ENCODE measurements at regions not wholly inside any gene's neighbourhood (a gene's known extent, or its start where the extent isn't known, plus 50 kb on each side); places are given as distances from the start of the nearest gene placed in this dataset.

GRCh38 chr15:36356978-36357601, 222.3 kb upstream of the CDIN1 start:
- H3K27me3 ChIP-seq (ENCODE audit: control insufficient read depth in 2 of 2, insufficient read depth in 2 of 2, low read length in 2 of 2), result no peaks in the 10 kb centered on the region
- H3K4me1 ChIP-seq (ENCODE audit: control insufficient read depth in 2 of 2, insufficient read depth in 2 of 2, low read length in 2 of 2), result no peaks in the 10 kb centered on the region
- H3K9me3 ChIP-seq (ENCODE audit: control insufficient read depth in 2 of 2, low read length in 2 of 2), result no peaks in the 10 kb centered on the region
- no peaks in the 10 kb centered on the region for H3K36me3 ChIP-seq (ENCODE audit: control insufficient read depth in 2 of 2, insufficient read depth in 2 of 2, low read length in 2 of 2)
- H3K4me3 ChIP-seq (ENCODE audit: low read length in 2 of 2), result no peak overlapping the region
- H3K27ac ChIP-seq (ENCODE audit: low read depth in 2 of 2, low read length in 2 of 2), result no peak overlapping the region
- H3K9ac ChIP-seq (ENCODE audit: low read depth in 1 of 2, low read length in 2 of 2), result no peak overlapping the region

- Histone ChIP-seq H3K9ac (ENCODE audit: low read depth in 1 of 2, low read length in 2 of 2) (no peak overlapping the region), H3K27me3 (ENCODE audit: control insufficient read depth in 2 of 2, insufficient read depth in 2 of 2, low read length in 2 of 2) (no peaks in the 10 kb centered on the region), H3K27ac (ENCODE audit: low read depth in 2 of 2, low read length in 2 of 2) (no peak overlapping the region), H3K4me3 (ENCODE audit: low read length in 2 of 2) (no peak overlapping the region), H3K36me3 (ENCODE audit: control insufficient read depth in 2 of 2, insufficient read depth in 2 of 2, low read length in 2 of 2) (no peaks in the 10 kb centered on the region), H3K4me1 (ENCODE audit: control insufficient read depth in 2 of 2, insufficient read depth in 2 of 2, low read length in 2 of 2) (no peaks in the 10 kb centered on the region), H3K9me3 (ENCODE audit: control insufficient read depth in 2 of 2, low read length in 2 of 2) (no peaks in the 10 kb centered on the region)
Measured at GRCh38 chr15:36358094-36358493, 221.3 kb upstream of the CDIN1 start.

GRCh38 chr15:36358523-36358922, 220.9 kb upstream of the CDIN1 start:
- H3K4me1 ChIP-seq (ENCODE audit: control insufficient read depth in 2 of 2, insufficient read depth in 2 of 2, low read length in 2 of 2), result no peaks in the 10 kb centered on the region
- no peak overlapping the region for H3K27ac ChIP-seq (ENCODE audit: low read depth in 2 of 2, low read length in 2 of 2)
- H3K36me3 ChIP-seq (ENCODE audit: control insufficient read depth in 2 of 2, insufficient read depth in 2 of 2, low read length in 2 of 2), result no peaks in the 10 kb centered on the region
- no peak overlapping the region for H3K9ac ChIP-seq (ENCODE audit: low read depth in 1 of 2, low read length in 2 of 2)
- no peaks in the 10 kb centered on the region for H3K27me3 ChIP-seq (ENCODE audit: control insufficient read depth in 2 of 2, insufficient read depth in 2 of 2, low read length in 2 of 2)
- no peak overlapping the region for H3K4me3 ChIP-seq (ENCODE audit: low read length in 2 of 2)
- H3K9me3 ChIP-seq (ENCODE audit: control insufficient read depth in 2 of 2, low read length in 2 of 2), result no peaks in the 10 kb centered on the region

- H3K27me3 ChIP-seq (ENCODE audit: control insufficient read depth in 2 of 2, insufficient read depth in 2 of 2, low read length in 2 of 2), result no peaks in the 10 kb centered on the region
- H3K4me3 ChIP-seq (ENCODE audit: low read length in 2 of 2), result no peak overlapping the region
- no peaks in the 10 kb centered on the region for H3K9me3 ChIP-seq (ENCODE audit: control insufficient read depth in 2 of 2, low read length in 2 of 2)
- H3K36me3 ChIP-seq (ENCODE audit: control insufficient read depth in 2 of 2, insufficient read depth in 2 of 2, low read length in 2 of 2), result no peaks in the 10 kb centered on the region
- H3K27ac ChIP-seq (ENCODE audit: low read depth in 2 of 2, low read length in 2 of 2), result no peak overlapping the region
- no peak overlapping the region for H3K9ac ChIP-seq (ENCODE audit: low read depth in 1 of 2, low read length in 2 of 2)
- no peaks in the 10 kb centered on the region for H3K4me1 ChIP-seq (ENCODE audit: control insufficient read depth in 2 of 2, insufficient read depth in 2 of 2, low read length in 2 of 2)
Measured at GRCh38 chr15:36359286-36359685, 220.1 kb upstream of the CDIN1 start.

- Histone ChIP-seq H3K27ac (ENCODE audit: low read depth in 2 of 2, low read length in 2 of 2) (no peak overlapping the region), H3K9me3 (ENCODE audit: control insufficient read depth in 2 of 2, low read length in 2 of 2) (no peaks in the 10 kb centered on the region), H3K4me1 (ENCODE audit: control insufficient read depth in 2 of 2, insufficient read depth in 2 of 2, low read length in 2 of 2) (no peaks in the 10 kb centered on the region), H3K4me3 (ENCODE audit: low read length in 2 of 2) (no peak overlapping the region), H3K27me3 (ENCODE audit: control insufficient read depth in 2 of 2, insufficient read depth in 2 of 2, low read length in 2 of 2) (no peaks in the 10 kb centered on the region), H3K36me3 (ENCODE audit: control insufficient read depth in 2 of 2, insufficient read depth in 2 of 2, low read length in 2 of 2) (no peaks in the 10 kb centered on the region), H3K9ac (ENCODE audit: low read depth in 1 of 2, low read length in 2 of 2) (no peak overlapping the region)
Measured at GRCh38 chr15:36361351-36361870, 218.0 kb upstream of the CDIN1 start.

- H3K27ac ChIP-seq (ENCODE audit: low read depth in 2 of 2, low read length in 2 of 2), result no peak overlapping the region
- H3K27me3 ChIP-seq (ENCODE audit: control insufficient read depth in 2 of 2, insufficient read depth in 2 of 2, low read length in 2 of 2), result no peaks in the 10 kb centered on the region
- H3K9ac ChIP-seq (ENCODE audit: low read depth in 1 of 2, low read length in 2 of 2), result no peak overlapping the region
- H3K9me3 ChIP-seq (ENCODE audit: control insufficient read depth in 2 of 2, low read length in 2 of 2), result no peaks in the 10 kb centered on the region
- no peaks in the 10 kb centered on the region for H3K4me1 ChIP-seq (ENCODE audit: control insufficient read depth in 2 of 2, insufficient read depth in 2 of 2, low read length in 2 of 2)
- no peak overlapping the region for H3K4me3 ChIP-seq (ENCODE audit: low read length in 2 of 2)
- no peaks in the 10 kb centered on the region for H3K36me3 ChIP-seq (ENCODE audit: control insufficient read depth in 2 of 2, insufficient read depth in 2 of 2, low read length in 2 of 2)
Measured at GRCh38 chr15:36362509-36362915, 216.9 kb upstream of the CDIN1 start.

GRCh38 chr15:36363335-36363734, 216.1 kb upstream of the CDIN1 start:
- Histone ChIP-seq H3K4me3 (ENCODE audit: low read length in 2 of 2) (no peak overlapping the region), H3K27me3 (ENCODE audit: control insufficient read depth in 2 of 2, insufficient read depth in 2 of 2, low read length in 2 of 2) (no peaks in the 10 kb centered on the region), H3K4me1 (ENCODE audit: control insufficient read depth in 2 of 2, insufficient read depth in 2 of 2, low read length in 2 of 2) (no peaks in the 10 kb centered on the region), H3K9me3 (ENCODE audit: control insufficient read depth in 2 of 2, low read length in 2 of 2) (no peaks in the 10 kb centered on the region), H3K36me3 (ENCODE audit: control insufficient read depth in 2 of 2, insufficient read depth in 2 of 2, low read length in 2 of 2) (no peaks in the 10 kb centered on the region), H3K9ac (ENCODE audit: low read depth in 1 of 2, low read length in 2 of 2) (no peak overlapping the region), H3K27ac (ENCODE audit: low read depth in 2 of 2, low read length in 2 of 2) (no peak overlapping the region)

GRCh38 chr15:36364377-36364776, 215.0 kb upstream of the CDIN1 start:
- Histone ChIP-seq H3K4me1 (ENCODE audit: control insufficient read depth in 2 of 2, insufficient read depth in 2 of 2, low read length in 2 of 2) (no peaks in the 10 kb centered on the region), H3K36me3 (ENCODE audit: control insufficient read depth in 2 of 2, insufficient read depth in 2 of 2, low read length in 2 of 2) (no peaks in the 10 kb centered on the region), H3K9me3 (ENCODE audit: control insufficient read depth in 2 of 2, low read length in 2 of 2) (no peaks in the 10 kb centered on the region), H3K27me3 (ENCODE audit: control insufficient read depth in 2 of 2, insufficient read depth in 2 of 2, low read length in 2 of 2) (no peaks in the 10 kb centered on the region), H3K9ac (ENCODE audit: low read depth in 1 of 2, low read length in 2 of 2) (no peak overlapping the region), H3K4me3 (ENCODE audit: low read length in 2 of 2) (no peak overlapping the region), H3K27ac (ENCODE audit: low read depth in 2 of 2, low read length in 2 of 2) (no peak overlapping the region)

- no peaks in the 10 kb centered on the region for H3K27me3 ChIP-seq (ENCODE audit: control insufficient read depth in 2 of 2, insufficient read depth in 2 of 2, low read length in 2 of 2)
- no peak overlapping the region for H3K9ac ChIP-seq (ENCODE audit: low read depth in 1 of 2, low read length in 2 of 2)
- no peaks in the 10 kb centered on the region for H3K4me1 ChIP-seq (ENCODE audit: control insufficient read depth in 2 of 2, insufficient read depth in 2 of 2, low read length in 2 of 2)
- no peaks in the 10 kb centered on the region for H3K36me3 ChIP-seq (ENCODE audit: control insufficient read depth in 2 of 2, insufficient read depth in 2 of 2, low read length in 2 of 2)
- H3K9me3 ChIP-seq (ENCODE audit: control insufficient read depth in 2 of 2, low read length in 2 of 2), result no peaks in the 10 kb centered on the region
- no peak overlapping the region for H3K4me3 ChIP-seq (ENCODE audit: low read length in 2 of 2)
- no peak overlapping the region for H3K27ac ChIP-seq (ENCODE audit: low read depth in 2 of 2, low read length in 2 of 2)
Measured at GRCh38 chr15:36365963-36366362, 213.5 kb upstream of the CDIN1 start.

GRCh38 chr15:36370051-36370730, 209.2 kb upstream of the CDIN1 start:
- Histone ChIP-seq H3K9ac (ENCODE audit: low read depth in 1 of 2, low read length in 2 of 2) (no peak overlapping the region), H3K27me3 (ENCODE audit: control insufficient read depth in 2 of 2, insufficient read depth in 2 of 2, low read length in 2 of 2) (no peaks in the 10 kb centered on the region), H3K9me3 (ENCODE audit: control insufficient read depth in 2 of 2, low read length in 2 of 2) (no peaks in the 10 kb centered on the region), H3K4me3 (ENCODE audit: low read length in 2 of 2) (no peak overlapping the region), H3K27ac (ENCODE audit: low read depth in 2 of 2, low read length in 2 of 2) (no peak overlapping the region), H3K36me3 (ENCODE audit: control insufficient read depth in 2 of 2, insufficient read depth in 2 of 2, low read length in 2 of 2) (no peaks in the 10 kb centered on the region), H3K4me1 (ENCODE audit: control insufficient read depth in 2 of 2, insufficient read depth in 2 of 2, low read length in 2 of 2) (no peaks in the 10 kb centered on the region)
